Activated CD4-positive, alpha-beta T cell treated with anti-CD3 and anti-CD28 coated beads, Interleukin-2, Interleukin-4, amounts not matched to agents 100 ng/mL and 50 ng/mL, durations not matched to agents 16 hours and 8 hours (primary cell): ENCODE measurements at regions not wholly inside any gene's neighbourhood (a gene's known extent, or its start where the extent isn't known, plus 50 kb on each side); places are given as distances from the start of the nearest gene placed in this dataset.
"Not testable (repeated sequence)": the region's sequence is repeated elsewhere in the genome, so short reads cannot be mapped to it uniquely, and the experiment has no call there.

Source experiments
- DNase-seq: peaks from one replicate; pipeline ENCODE4 v3.0.0-alpha.2; 2020; ENCODE audit warnings: low spot score

GRCh38 chr6:145547594-145548335 lies 187.6 kb downstream of the EPM2A start:
- no peak for DNase-seq

- no peak for DNase-seq
These were observed 186.2 kb downstream of the EPM2A start for GRCh38 chr6:145548933-145549648.

- no peak for DNase-seq
These were observed 184.2 kb downstream of the EPM2A start for GRCh38 chr6:145551164-145551563.

- no peak for DNase-seq
These were observed 180.2 kb downstream of the EPM2A start for GRCh38 chr6:145555084-145555483.

GRCh38 chr6:145557474-145557873 lies 177.8 kb downstream of the EPM2A start:
- no peak for DNase-seq

- DNase-seq = peak; percentile 4
These were observed 175.5 kb downstream of the EPM2A start for GRCh38 chr6:145559836-145560235.

- no peak for DNase-seq
These were observed 173.9 kb downstream of the EPM2A start for GRCh38 chr6:145561095-145562072.

GRCh38 chr6:145562771-145563615 lies 172.3 kb downstream of the EPM2A start:
- no peak for DNase-seq

- DNase-seq = no peak
These were observed 170.8 kb downstream of the EPM2A start for GRCh38 chr6:145564553-145564952.

- no peak for DNase-seq
These were observed 167.6 kb downstream of the EPM2A start for GRCh38 chr6:145567684-145568252.

- DNase-seq = no peak
These were observed 166.2 kb downstream of the EPM2A start for GRCh38 chr6:145569140-145569539.

GRCh38 chr6:145570336-145570735 lies 165.0 kb downstream of the EPM2A start:
- DNase-seq = not testable (repeated sequence)

- not testable (repeated sequence) for DNase-seq
These were observed 161.1 kb downstream of the EPM2A start for GRCh38 chr6:145574269-145574668.
